H1 (cell line): ENCODE measurements at regions not wholly inside any gene's neighbourhood (a gene's known extent, or its start where the extent isn't known, plus 50 kb on each side); places are given as distances from the start of the nearest gene placed in this dataset.

Experiments used
- CTCF ChIA-PET: fragments of 300-600 bp; sonication (Branson Sonifier 250); formaldehyde crosslinking; loops from one replicate; lab custom pipeline; 2021; ENCODE audit not compliant: partially characterized antibody; lab: Charles Lee
- POLR2A ChIA-PET: fragments of 300-600 bp; sonication (Branson Sonifier 250); formaldehyde crosslinking; loops from one replicate; lab custom pipeline; 2021; ENCODE audit warnings: inconsistent platforms; ENCODE audit not compliant: partially characterized antibody; lab: Charles Lee
- DNase-seq, 2 experiments: peaks; one replicate each; pipeline versions ENCODE4 v3.0.0 to v3.0.0-alpha.2; 2010 to 2022; ENCODE audit warnings: low spot score in 2 of 2, low read depth in 1 of 2, mixed read lengths in 1 of 2
- FAIRE-seq: peaks from 2 replicates; lab custom pipeline; 2011; peaks lifted over from hg19 to GRCh38; lab: Jason Lieb, UNC
- H2AFZ ChIP-seq: 2 replicates; pipeline ENCODE4 v1.8.1; 2012; ENCODE audit warnings: low read length, inconsistent platforms
- H2AK5ac ChIP-seq: 2 replicates; pipeline ENCODE4 v1.6.1; 2013; ENCODE audit warnings: low read depth, low read length
- H2BK120ac ChIP-seq: replicated peaks from 2 replicates; pipeline ENCODE3; 2013; ENCODE audit warnings: low read depth, low read length, inconsistent platforms
- H2BK12ac ChIP-seq: 2 replicates; pipeline ENCODE4 v1.6.1; 2013; ENCODE audit warnings: low read depth, low read length
- H2BK15ac ChIP-seq: 2 replicates; pipeline ENCODE4 v1.6.1; 2013; ENCODE audit warnings: low read length
- H2BK20ac ChIP-seq: 2 replicates; pipeline ENCODE4 v1.6.1; 2013; ENCODE audit warnings: low read length
- H2BK5ac ChIP-seq: 2 replicates; pipeline ENCODE4 v1.6.1; 2013; ENCODE audit warnings: low read depth, low read length
- H3K14ac ChIP-seq: 2 replicates; pipeline ENCODE4 v1.6.1; 2013; ENCODE audit warnings: inconsistent platforms; ENCODE audit not compliant: insufficient read length
- H3K18ac ChIP-seq: 2 replicates; pipeline ENCODE4 v1.6.1; 2013; ENCODE audit warnings: low read length; ENCODE audit errors: extremely low read depth
- H3K23ac ChIP-seq: 2 replicates; pipeline ENCODE4 v1.6.1; 2013; ENCODE audit warnings: inconsistent platforms; ENCODE audit not compliant: insufficient read length
- H3K23me2 ChIP-seq: 2 replicates; pipeline ENCODE4 v1.6.1; 2013; ENCODE audit warnings: low read depth, low read length
- H3K27ac ChIP-seq: 2 replicates; pipeline ENCODE4 v1.6.1; 2011; ENCODE audit warnings: low read depth, low read length, inconsistent platforms
- H3K27me3 ChIP-seq, 4 experiments: replicated peaks in 1 of 4; 1 replicate in 1 of 4; 2 replicates in 3 of 4; pipeline versions ENCODE4 v1.6.1 to v1.8.1; 2011 to 2013; ENCODE audit warnings: low read length in 3 of 4, mild to moderate bottlenecking in 3 of 4, inconsistent platforms in 2 of 4, mixed read lengths in 2 of 4, moderate library complexity in 1 of 4; ENCODE audit not compliant: control insufficient read depth in 3 of 4, insufficient read depth in 3 of 4; ENCODE audit errors: extremely low read depth in 1 of 4
- H3K36me3 ChIP-seq, 4 experiments: 2 replicates each; pipeline versions ENCODE4 v1.6.1 to v1.8.1; 2011 to 2013; ENCODE audit warnings: mild to moderate bottlenecking in 4 of 4, low read length in 3 of 4, moderate library complexity in 2 of 4, control low read depth in 1 of 4, inconsistent platforms in 1 of 4; ENCODE audit not compliant: insufficient read depth in 4 of 4, control insufficient read depth in 2 of 4
- H3K4ac ChIP-seq: replicated peaks from 2 replicates; pipeline ENCODE3; 2013; ENCODE audit warnings: low read length, low read depth, mixed read lengths, inconsistent platforms; ENCODE audit not compliant: insufficient read length
- H3K4me1 ChIP-seq, 4 experiments: replicated peaks in 1 of 4; 1 replicate in 1 of 4; 2 replicates in 3 of 4; pipeline versions ENCODE4 v1.6.1 to v1.8.1; 2011 to 2013; ENCODE audit warnings: low read length in 3 of 4, inconsistent platforms in 2 of 4, mixed read lengths in 1 of 4; ENCODE audit not compliant: insufficient read depth in 4 of 4, control insufficient read depth in 3 of 4
- H3K4me2 ChIP-seq, 2 experiments: 2 replicates each; pipeline versions ENCODE4 v1.6.1 to v1.8.1; 2011 to 2013; ENCODE audit warnings: low read depth in 2 of 2, low read length in 2 of 2, control low read depth in 1 of 2, inconsistent platforms in 1 of 2, mild to moderate bottlenecking in 1 of 2; ENCODE audit not compliant: insufficient read depth in 1 of 2
- H3K4me3 ChIP-seq, 4 experiments: fragments of 200-600, 300-600 bp in 1 of 4; sonication (generic), shearing (Covaris generic), sonication (Bioruptor Twin) in 1 of 4; 2 replicates each; pipeline versions ENCODE4 v1.5.1 to v1.8.1; 2011 to 2016; ENCODE audit warnings: low read length in 4 of 4, low read depth in 3 of 4, control low read depth in 2 of 4, inconsistent platforms in 2 of 4, mild to moderate bottlenecking in 2 of 4, mixed read lengths in 1 of 4, moderate library complexity in 1 of 4; ENCODE audit not compliant: insufficient read depth in 2 of 4; ENCODE audit errors: extremely low read depth in 1 of 4
- H3K56ac ChIP-seq: replicated peaks from 2 replicates; pipeline ENCODE3; 2013; ENCODE audit warnings: low read depth, mild to moderate bottlenecking, mixed read lengths, low read length, inconsistent platforms; ENCODE audit not compliant: insufficient read length
- H3K79me1 ChIP-seq: 2 replicates; pipeline ENCODE4 v1.6.1; 2013; ENCODE audit warnings: low read depth, low read length, control low read depth
- H3K79me2 ChIP-seq, 2 experiments: 2 replicates each; pipeline versions ENCODE4 v1.6.1 to v1.8.1; 2012 to 2013; ENCODE audit warnings: low read length in 2 of 2, mild to moderate bottlenecking in 2 of 2, inconsistent platforms in 1 of 2; ENCODE audit not compliant: insufficient read depth in 2 of 2, control insufficient read depth in 1 of 2
- H3K9ac ChIP-seq, 4 experiments: replicated peaks in 1 of 4; 1 replicate in 1 of 4; 2 replicates in 3 of 4; pipeline versions ENCODE4 v1.6.1 to v1.8.1; 2011 to 2013; ENCODE audit warnings: low read depth in 3 of 4, low read length in 3 of 4, control low read depth in 2 of 4, mild to moderate bottlenecking in 2 of 4, moderate library complexity in 2 of 4, inconsistent platforms in 1 of 4; ENCODE audit errors: extremely low read depth in 1 of 4
- H3K9me3 ChIP-seq, 2 experiments: 2 replicates each; pipeline versions ENCODE4 v1.6.1 to v1.8.1; 2012 to 2013; ENCODE audit warnings: mild to moderate bottlenecking in 2 of 2, moderate library complexity in 2 of 2, control low read depth in 1 of 2, inconsistent platforms in 1 of 2, low read depth in 1 of 2, low read length in 1 of 2, mixed read lengths in 1 of 2; ENCODE audit not compliant: insufficient read depth in 2 of 2
- H4K20me1 ChIP-seq, 2 experiments: replicated peaks in 1 of 2; 2 replicates each; pipeline versions ENCODE3 to v1.8.1; 2011 to 2013; ENCODE audit warnings: inconsistent platforms in 2 of 2, low read length in 2 of 2, mild to moderate bottlenecking in 1 of 2; ENCODE audit not compliant: insufficient read depth in 2 of 2, control insufficient read depth in 1 of 2
- H4K5ac ChIP-seq: 2 replicates; pipeline ENCODE4 v1.6.1; 2013; ENCODE audit warnings: low read length, low read depth, mixed read lengths, inconsistent platforms; ENCODE audit not compliant: insufficient read length
- H4K8ac ChIP-seq: 2 replicates; pipeline ENCODE4 v1.8.0; 2013; ENCODE audit warnings: mild to moderate bottlenecking, moderate library complexity, low read length, inconsistent platforms; ENCODE audit not compliant: insufficient read depth; ENCODE audit errors: extremely low read depth
- H4K91ac ChIP-seq: replicated peaks from 2 replicates; pipeline ENCODE3; 2013; ENCODE audit warnings: low read length, mixed read lengths, inconsistent platforms; ENCODE audit not compliant: insufficient read length
- ASH2L ChIP-seq: fragments of 200-600, 300-600 bp; sonication (generic); IDR thresholded peaks from one replicate; pipeline ENCODE4 v1.7.1; 2017; ENCODE audit warnings: low read length
- CHD2 ChIP-seq: IDR thresholded peaks from 2 replicates; pipeline ENCODE4 v1.6.1; 2012; ENCODE audit warnings: low read length, improper control_type of control experiment
- EGR1 ChIP-seq: IDR thresholded peaks from 2 replicates; pipeline ENCODE4 v1.6.1; 2011; ENCODE audit warnings: low read depth, low read length, borderline replicate concordance
- NRF1 ChIP-seq: IDR thresholded peaks from 2 replicates; pipeline ENCODE4 v1.6.1; 2011; ENCODE audit warnings: mild to moderate bottlenecking, low read depth, low read length, improper control_type of control experiment
- SIRT6 ChIP-seq: IDR thresholded peaks from one replicate; pipeline ENCODE4 v1.7.1; 2012; ENCODE audit warnings: low read length, inconsistent platforms
- TBP ChIP-seq: IDR thresholded peaks from 2 replicates; pipeline ENCODE4 v1.6.1; 2011; ENCODE audit warnings: low read depth, low read length, improper control_type of control experiment
- TCF12 ChIP-seq: IDR thresholded peaks from 2 replicates; pipeline ENCODE4 v1.6.1; 2011; ENCODE audit warnings: low read depth, mild to moderate bottlenecking, low read length
- WGBS, 2 experiments: shearing (Covaris generic) in 1 of 2; methylation state at CpG; one replicate each; pipeline versions ENCODE4 v1.1.6 to v1.1.7; 2013 to 2015; ENCODE audit warnings: low lambda C conversion rate in 2 of 2, mixed read lengths in 2 of 2, inconsistent platforms in 1 of 2, low coverage in 1 of 2, missing lambda C conversion rate in 1 of 2; ENCODE audit not compliant: insufficient replicate concordance in 2 of 2, insufficient coverage in 1 of 2, insufficient read length in 1 of 2; ENCODE audit errors: extremely low coverage in 1 of 2, missing lambda C conversion rate in 1 of 2; 5-methylcytosine and 5-hydroxymethylcytosine counted together

DNA sequence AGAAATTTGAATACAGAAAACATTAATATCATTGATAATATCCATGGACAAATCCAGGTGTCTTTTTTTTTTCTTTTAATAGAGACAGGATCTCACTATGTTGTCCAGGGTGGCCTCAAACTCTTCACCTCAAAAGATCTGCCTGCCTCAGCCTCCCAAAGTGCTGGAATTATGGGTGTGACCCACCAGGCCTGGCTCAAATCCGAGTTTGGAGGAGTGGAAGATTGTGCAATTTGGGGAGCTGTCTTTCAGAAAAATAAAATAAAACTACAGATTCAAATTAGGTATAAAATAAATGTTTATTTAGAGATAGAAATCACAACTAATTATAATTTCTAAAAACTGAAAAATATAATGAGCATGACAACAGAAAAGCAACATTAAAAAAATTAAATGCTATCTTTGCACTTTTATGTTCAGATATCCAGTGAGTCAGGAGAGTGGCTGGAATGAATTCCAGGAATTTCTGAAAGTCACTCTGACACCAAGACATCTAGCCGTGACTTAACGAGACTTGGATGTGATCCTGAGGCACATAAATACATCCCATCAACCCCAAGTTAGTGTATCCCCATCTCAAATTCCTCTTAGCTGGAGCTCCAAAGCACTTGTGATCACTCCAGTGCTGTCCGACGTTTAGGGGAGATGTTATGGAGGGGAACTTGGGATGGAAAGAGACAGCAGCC, 128.6 kb upstream of the THY1 start:
- no peak for TF ChIP-seq EGR1
- TF ChIP-seq SIRT6, result no peak
- TF ChIP-seq CHD2, result no peak
- TF ChIP-seq NRF1, result no peak
- TF ChIP-seq TBP, result no peak
- TF ChIP-seq TCF12, result no peak
- TF ChIP-seq ASH2L, result no peak
- CTCF ChIA-PET, result interaction anchor here (0.6 to 2.2 kb wide), 7 partner anchors 8 to 509 kb away, joined by 3 to 9 read pairs (median 3); no protein-coding TSS in a partner anchor
- 69% methylated on average over 5 of the region's 5 CpGs; no CpG with 5 or more reads in 1 of the 2 experiments for WGBS, 2 experiments

More for the DNA sequence above, 128.6 kb upstream of the THY1 start:
- no peak overlapping the region for H3K4ac ChIP-seq
- H4K91ac ChIP-seq, result peak overlapping the region; percentile 27
- H3K18ac ChIP-seq, result no peak overlapping the region
- H3K36me3 ChIP-seq, result no peaks in the 10 kb centered on the region; a peak in 1 of 8 replicates
- H3K27ac ChIP-seq, result no peak overlapping the region
- no peaks in the 10 kb centered on the region for H4K20me1 ChIP-seq
- H3K14ac ChIP-seq, result no peak overlapping the region
- H4K8ac ChIP-seq, result no peak overlapping the region
- no peak overlapping the region for H3K56ac ChIP-seq
- no peak overlapping the region for H4K5ac ChIP-seq
- no peaks in the 10 kb centered on the region for H3K79me1 ChIP-seq
- H2BK5ac ChIP-seq, result no peak overlapping the region
- no peak overlapping the region for H3K4me3 ChIP-seq
- H2AFZ ChIP-seq, result no peak overlapping the region
- peaks cover 0 to 9% of the 10 kb centered on the region in 2 experiments; a peak in 1 of 4 replicates for H3K9me3 ChIP-seq
- H3K4me1 ChIP-seq, result no peaks in the 10 kb centered on the region; a peak in 1 of 7 replicates
- H3K23ac ChIP-seq, result no peak overlapping the region
- no peaks in the 10 kb centered on the region for H3K79me2 ChIP-seq
- H2BK120ac ChIP-seq, result peak overlapping the region; percentile 92
- POLR2A ChIA-PET, result interaction anchor here (0.9 to 1.4 kb wide), 2 partner anchors 8 to 11 kb away, joined by 5 read pairs; no protein-coding TSS in a partner anchor
- no peaks in the 10 kb centered on the region for H3K23me2 ChIP-seq
- 0 out of 4 replicates have a peak overlapping the region, but pooled peaks of 1 of the 2 experiments have one; percentile 42 for H3K4me2 ChIP-seq
- H2BK15ac ChIP-seq, result no peak overlapping the region
- no peak overlapping the region for H2BK12ac ChIP-seq
- no peaks in the 10 kb centered on the region; a peak in 1 of 7 replicates for H3K27me3 ChIP-seq
- no peak for FAIRE-seq
- H2BK20ac ChIP-seq, result peak overlapping the region; percentile 94; the same call in 1 of the 2 replicates
- peak in 1 of 2 experiments; percentile 19 for DNase-seq
- no peak overlapping the region for H3K9ac ChIP-seq
- H2AK5ac ChIP-seq, result no peak overlapping the region
